Hepatocyte (in vitro differentiated cells): ENCODE measurements at regions not wholly inside any gene's neighbourhood (a gene's known extent, or its start where the extent isn't known, plus 50 kb on each side); places are given as distances from the start of the nearest gene placed in this dataset.

ENCODE experiments used
- DNase-seq: peaks from one replicate; pipeline ENCODE4 v3.0.0-alpha.2; 2016; ENCODE audit warnings: low spot score
- H2AFZ ChIP-seq: fragments of 200-600 bp; sonication (generic); 2 replicates; pipeline ENCODE4 v1.6.0; 2016; ENCODE audit warnings: antibody characterized with exemption, mild to moderate bottlenecking
- H3K27ac ChIP-seq: fragments of 200-600 bp; sonication (generic); 2 replicates; pipeline ENCODE4 v1.5.1; 2016; ENCODE audit warnings: mild to moderate bottlenecking
- H3K27me3 ChIP-seq: fragments of 200-600 bp; sonication (generic); 2 replicates; pipeline ENCODE4 v1.6.1; 2016
- H3K36me3 ChIP-seq: fragments of 200-600 bp; sonication (generic); replicated peaks from 2 replicates; pipeline ENCODE4 v1.5.1; 2016; ENCODE audit warnings: low read depth; ENCODE audit not compliant: insufficient read depth
- H3K4me1 ChIP-seq: fragments of 200-600 bp; sonication (generic); 2 replicates; pipeline ENCODE4 v1.5.1; 2016; ENCODE audit warnings: mild to moderate bottlenecking, moderate library complexity; ENCODE audit not compliant: insufficient read depth
- H3K4me2 ChIP-seq: fragments of 200-600 bp; sonication (generic); 2 replicates; pipeline ENCODE4 v1.6.0; 2016
- H3K4me3 ChIP-seq: fragments of 200-600 bp; sonication (generic); 2 replicates; pipeline ENCODE4 v1.5.1; 2016; ENCODE audit warnings: mild to moderate bottlenecking
- H3K79me2 ChIP-seq: fragments of 200-600 bp; sonication (generic); 2 replicates; pipeline ENCODE4 v1.6.0; 2017; ENCODE audit warnings: mild to moderate bottlenecking
- H3K9me2 ChIP-seq: fragments of 200-600 bp; sonication (generic); replicated peaks from 2 replicates; pipeline ENCODE4 v1.6.0; 2017; ENCODE audit warnings: mild to moderate bottlenecking; ENCODE audit not compliant: insufficient read depth
- H3K9me3 ChIP-seq: fragments of 200-600 bp; sonication (generic); 2 replicates; pipeline ENCODE4 v1.5.1; 2016; ENCODE audit warnings: low read depth, mild to moderate bottlenecking
- H4K20me1 ChIP-seq: fragments of 200-600 bp; sonication (generic); 2 replicates; pipeline ENCODE4 v1.6.0; 2016; ENCODE audit warnings: mild to moderate bottlenecking; ENCODE audit not compliant: insufficient read depth, poor library complexity, severe bottlenecking
- CTCF ChIP-seq: fragments of 200-600 bp; sonication (generic); IDR thresholded peaks from 2 replicates; pipeline ENCODE4 v1.5.1; 2016; ENCODE audit warnings: antibody characterized with exemption, mild to moderate bottlenecking; ENCODE audit not compliant: poor library complexity
- EZH2 ChIP-seq: fragments of 200-600 bp; sonication (generic); IDR thresholded peaks from 2 replicates; pipeline ENCODE4 v1.6.1; 2016; ENCODE audit warnings: antibody characterized with exemption, mild to moderate bottlenecking, borderline replicate concordance
- EZH2phosphoT487 ChIP-seq: fragments of 200-600 bp; sonication (generic); IDR thresholded peaks from one replicate; pipeline ENCODE4 v1.6.1; 2018; ENCODE audit warnings: antibody characterized with exemption, mild to moderate bottlenecking, low read depth, moderate library complexity; ENCODE audit not compliant: unreplicated experiment, severe bottlenecking
- WGBS: methylation state at CpG from one replicate; pipeline ENCODE4 v1.1.6; 2016; ENCODE audit warnings: low lambda C conversion rate; ENCODE audit errors: missing lambda C conversion rate; 5-methylcytosine and 5-hydroxymethylcytosine counted together

GRCh38 chr20:24859539-24859938 lies 89.5 kb upstream of the CST7 start:
- Histone ChIP-seq H3K4me3 (no peak overlapping the region), H3K27ac (no peak overlapping the region), H3K36me3 (no peaks in the 10 kb centered on the region), H4K20me1 (no peaks in the 10 kb centered on the region), H3K27me3 (no peaks in the 10 kb centered on the region), H3K79me2 (no peaks in the 10 kb centered on the region), H3K9me3 (no peaks in the 10 kb centered on the region), H3K9me2 (no peaks in the 10 kb centered on the region), H2AFZ (no peak overlapping the region), H3K4me2 (no peak overlapping the region), H3K4me1 (no peaks in the 10 kb centered on the region)
- TF ChIP-seq EZH2 (no peak), CTCF (no peak), EZH2phosphoT487 (no peak)
- WGBS = 94% methylated on average over 8 of the region's 8 CpGs
- no peak for DNase-seq

- no peak overlapping the region for H3K4me3 ChIP-seq
- H3K9me2 ChIP-seq = no peaks in the 10 kb centered on the region
- H3K27me3 ChIP-seq = no peaks in the 10 kb centered on the region
- H3K4me1 ChIP-seq = no peaks in the 10 kb centered on the region
- 89% methylated on average over 4 of the region's 4 CpGs for WGBS
- no peak overlapping the region for H3K27ac ChIP-seq
- H3K9me3 ChIP-seq = no peaks in the 10 kb centered on the region
- TF ChIP-seq CTCF = no peak
- no peak for TF ChIP-seq EZH2phosphoT487
- no peak for TF ChIP-seq EZH2
- H2AFZ ChIP-seq = no peak overlapping the region
- no peaks in the 10 kb centered on the region for H4K20me1 ChIP-seq
- no peak for DNase-seq
- no peak overlapping the region for H3K4me2 ChIP-seq
- H3K36me3 ChIP-seq = no peaks in the 10 kb centered on the region
- no peaks in the 10 kb centered on the region for H3K79me2 ChIP-seq
Measured at GRCh38 chr20:24862186-24862585, 86.9 kb upstream of the CST7 start.

GRCh38 chr20:24862606-24863005 lies 86.5 kb upstream of the CST7 start:
- H3K36me3 ChIP-seq = no peaks in the 10 kb centered on the region
- no peaks in the 10 kb centered on the region for H3K4me1 ChIP-seq
- no peak overlapping the region for H2AFZ ChIP-seq
- no peaks in the 10 kb centered on the region for H3K9me3 ChIP-seq
- no peaks in the 10 kb centered on the region for H4K20me1 ChIP-seq
- no peak overlapping the region for H3K27ac ChIP-seq
- WGBS = 65% methylated on average over 6 of the region's 6 CpGs
- TF ChIP-seq EZH2 (no peak), EZH2phosphoT487 (no peak), CTCF (no peak)
- no peaks in the 10 kb centered on the region for H3K9me2 ChIP-seq
- no peaks in the 10 kb centered on the region for H3K27me3 ChIP-seq
- no peak overlapping the region for H3K4me3 ChIP-seq
- no peak overlapping the region for H3K4me2 ChIP-seq
- no peaks in the 10 kb centered on the region for H3K79me2 ChIP-seq
- DNase-seq = no peak

GRCh38 chr20:24863356-24863755 lies 85.7 kb upstream of the CST7 start:
- Histone ChIP-seq H2AFZ (no peak overlapping the region), H3K9me3 (no peaks in the 10 kb centered on the region), H3K4me2 (no peak overlapping the region), H3K27ac (no peak overlapping the region), H3K4me1 (no peaks in the 10 kb centered on the region), H3K79me2 (no peaks in the 10 kb centered on the region), H3K36me3 (no peaks in the 10 kb centered on the region), H3K27me3 (no peaks in the 10 kb centered on the region), H4K20me1 (no peaks in the 10 kb centered on the region), H3K4me3 (no peak overlapping the region), H3K9me2 (no peaks in the 10 kb centered on the region)
- TF ChIP-seq CTCF = no peak
- TF ChIP-seq EZH2 = no peak
- no peak for TF ChIP-seq EZH2phosphoT487
- DNase-seq = no peak
- 79% methylated on average over 2 of the region's 2 CpGs for WGBS
